ENCODE measurements at regions not wholly inside any gene's neighbourhood (a gene's known extent, or its start where the extent isn't known, plus 50 kb on each side); places are given as distances from the start of the nearest gene placed in this dataset.
"Not testable (repeated sequence)": the region's sequence is repeated elsewhere in the genome, so short reads cannot be mapped to it uniquely, and the experiment has no call there.

DNA sequence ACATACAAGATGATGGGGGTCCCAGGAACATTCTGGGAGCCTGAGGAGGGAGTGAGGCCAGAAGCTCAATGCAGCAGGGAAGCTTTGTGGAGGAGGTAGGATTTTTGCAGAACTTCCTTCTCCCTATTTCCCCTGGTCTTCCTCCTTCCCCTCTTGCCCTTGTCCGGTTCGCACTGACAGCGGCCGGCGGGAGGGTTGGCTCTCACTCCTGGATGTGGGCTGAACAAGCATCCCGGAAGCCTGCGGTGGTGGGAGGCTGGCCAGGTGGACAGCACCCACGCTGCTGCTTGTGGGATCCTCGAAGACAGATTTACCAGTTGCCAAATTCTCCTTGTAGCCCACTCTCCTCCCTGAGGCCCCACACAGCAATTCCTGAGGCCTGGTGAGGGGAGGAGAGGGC, 112.2 kb downstream of the KCNA5 start:
- Histone ChIP-seq H3K36me3 (ENCODE audit: control insufficient read depth, insufficient read depth, low read length) (no peaks in the 10 kb centered on the region), H3K27me3 (ENCODE audit: control insufficient read depth, insufficient read depth, low read length, poor library complexity, severe bottlenecking) (no peaks in the 10 kb centered on the region), H3K4me1 (ENCODE audit: control insufficient read depth, insufficient read depth, low read length) (peaks cover 10% of the 10 kb centered on the region), H3K27ac (ENCODE audit: insufficient read depth, low read depth, low read length, poor library complexity, severe bottlenecking) (no peak overlapping the region), H3K9me3 (ENCODE audit: control insufficient read depth, low read length) (no peaks in the 10 kb centered on the region), H3K4me3 (ENCODE audit: insufficient read depth, low read depth, low read length) (no peak overlapping the region)
- 87 to 89% methylated on average over 9 of the region's 9 CpGs for WGBS, 2 experiments

DNA sequence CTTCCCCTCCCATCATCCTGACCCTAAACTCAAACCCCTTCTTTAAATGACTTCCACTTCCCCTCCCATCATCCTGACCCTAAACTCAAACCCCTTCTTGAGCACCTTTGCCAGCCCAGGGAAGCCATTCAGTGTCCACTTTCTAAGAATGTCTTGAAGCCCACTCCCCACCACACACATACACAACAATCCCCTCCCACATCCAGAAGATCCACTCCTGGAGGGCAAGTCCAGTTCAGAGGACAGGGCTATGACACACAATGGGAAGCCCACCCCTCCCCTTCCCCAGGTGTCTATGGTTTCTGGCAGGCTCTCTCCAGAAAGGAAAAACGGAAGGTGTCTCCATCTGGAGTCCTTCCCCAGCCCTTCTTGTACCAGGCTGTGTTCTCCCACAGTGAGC, 117.1 kb downstream of the KCNA5 start:
- H3K4me3 ChIP-seq (ENCODE audit: insufficient read depth, low read depth, low read length): no peak overlapping the region
- H3K27me3 ChIP-seq (ENCODE audit: control insufficient read depth, insufficient read depth, low read length, poor library complexity, severe bottlenecking): no peaks in the 10 kb centered on the region
- 85 to 91% methylated on average over 1 of the region's 1 CpG for WGBS, 2 experiments
- no peaks in the 10 kb centered on the region for H3K36me3 ChIP-seq (ENCODE audit: control insufficient read depth, insufficient read depth, low read length)
- no peak overlapping the region for H3K27ac ChIP-seq (ENCODE audit: insufficient read depth, low read depth, low read length, poor library complexity, severe bottlenecking)
- no peaks in the 10 kb centered on the region for H3K9me3 ChIP-seq (ENCODE audit: control insufficient read depth, low read length)
- no peaks in the 10 kb centered on the region for H3K4me1 ChIP-seq (ENCODE audit: control insufficient read depth, insufficient read depth, low read length)

DNA sequence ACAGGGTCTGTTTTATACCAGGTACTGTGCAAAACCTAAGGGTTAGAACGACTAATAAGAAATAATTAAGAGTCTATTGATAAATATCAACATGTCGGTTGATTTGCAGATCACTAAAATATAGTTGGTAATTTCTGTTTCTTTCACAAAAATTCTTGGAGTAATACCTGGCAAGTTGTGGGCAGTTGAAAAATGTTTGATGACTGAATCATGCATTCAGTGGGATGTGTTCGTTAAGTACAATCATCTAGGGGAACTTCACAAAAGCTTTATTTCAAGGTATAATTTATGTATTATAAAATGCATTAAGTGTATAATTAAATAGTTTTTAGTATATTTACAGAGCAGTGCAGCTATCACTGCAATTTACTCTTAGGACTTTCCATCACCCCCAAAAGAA, 120.0 kb downstream of the KCNA5 start:
- 99 to 100% methylated on average over 1 to 3 of the region's 3 CpGs for WGBS, 2 experiments
- H3K36me3 ChIP-seq (ENCODE audit: control insufficient read depth, insufficient read depth, low read length): no peaks in the 10 kb centered on the region
- H3K4me1 ChIP-seq (ENCODE audit: control insufficient read depth, insufficient read depth, low read length): no peaks in the 10 kb centered on the region
- no peak overlapping the region for H3K4me3 ChIP-seq (ENCODE audit: insufficient read depth, low read depth, low read length)
- no peaks in the 10 kb centered on the region for H3K9me3 ChIP-seq (ENCODE audit: control insufficient read depth, low read length)
- no peak overlapping the region for H3K27ac ChIP-seq (ENCODE audit: insufficient read depth, low read depth, low read length, poor library complexity, severe bottlenecking)
- H3K27me3 ChIP-seq (ENCODE audit: control insufficient read depth, insufficient read depth, low read length, poor library complexity, severe bottlenecking): no peaks in the 10 kb centered on the region

DNA sequence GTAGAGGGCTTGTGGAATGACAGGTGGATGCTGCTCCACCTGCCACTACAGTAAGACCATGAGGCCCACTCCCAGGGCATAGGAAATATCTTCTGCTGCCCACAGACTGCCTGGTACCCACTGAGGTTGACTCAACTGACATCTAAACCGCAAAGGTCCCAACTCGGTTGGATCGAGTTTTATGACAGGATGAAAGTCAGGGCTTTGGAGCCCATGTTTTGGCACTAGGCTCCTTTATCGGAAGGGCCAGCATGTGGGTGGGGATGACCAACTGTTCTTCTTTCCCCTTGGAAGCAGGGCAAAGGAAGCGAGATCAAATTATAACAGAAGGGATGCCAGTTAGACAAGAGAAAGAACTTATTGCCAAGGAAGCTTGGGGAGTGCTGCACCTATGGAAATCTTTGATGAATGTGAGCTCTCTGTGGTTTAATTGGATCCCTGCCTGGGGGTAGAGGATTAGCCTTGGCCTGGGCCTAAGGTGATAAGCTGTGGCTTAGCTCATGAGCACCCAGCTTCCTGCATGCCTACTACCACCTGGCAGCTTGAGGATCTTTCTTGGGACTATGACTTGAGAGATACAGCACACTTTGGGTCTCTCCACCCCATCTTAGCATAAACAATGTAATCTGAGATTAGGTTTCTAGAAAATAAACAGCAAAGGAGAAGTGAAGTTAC, 121.8 kb downstream of the KCNA5 start:
- Histone ChIP-seq H3K4me3 (ENCODE audit: insufficient read depth, low read depth, low read length) (no peak overlapping the region), H3K27me3 (ENCODE audit: control insufficient read depth, insufficient read depth, low read length, poor library complexity, severe bottlenecking) (no peaks in the 10 kb centered on the region)
- 85% methylated on average over 5 of the region's 5 CpGs for WGBS, 2 experiments

DNA sequence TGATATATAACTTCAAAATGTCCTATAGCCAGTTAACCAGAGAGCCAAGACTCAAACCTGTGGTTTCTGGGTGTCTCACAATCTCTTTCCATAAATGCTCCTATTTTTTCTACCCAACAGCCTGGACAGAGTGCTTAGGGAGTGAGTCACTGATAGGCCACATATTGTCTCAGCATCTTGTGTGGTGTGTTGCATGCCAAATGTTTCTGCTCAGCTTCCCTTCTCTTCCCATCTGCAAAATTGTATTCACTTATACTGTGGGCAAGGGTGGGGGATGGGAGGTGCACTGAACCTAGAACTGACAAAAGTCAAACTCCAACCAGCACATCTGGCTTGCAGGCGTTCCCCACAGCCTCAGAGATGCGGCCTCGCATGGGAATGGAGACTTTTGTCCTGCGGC, 123.3 kb downstream of the KCNA5 start:
- no peaks in the 10 kb centered on the region for H3K36me3 ChIP-seq (ENCODE audit: control insufficient read depth, insufficient read depth, low read length)
- H3K4me1 ChIP-seq (ENCODE audit: control insufficient read depth, insufficient read depth, low read length): no peaks in the 10 kb centered on the region
- no peaks in the 10 kb centered on the region for H3K9me3 ChIP-seq (ENCODE audit: control insufficient read depth, low read length)
- no peak overlapping the region for H3K4me3 ChIP-seq (ENCODE audit: insufficient read depth, low read depth, low read length)
- H3K27me3 ChIP-seq (ENCODE audit: control insufficient read depth, insufficient read depth, low read length, poor library complexity, severe bottlenecking): no peaks in the 10 kb centered on the region
- no peak overlapping the region for H3K27ac ChIP-seq (ENCODE audit: insufficient read depth, low read depth, low read length, poor library complexity, severe bottlenecking)
- 89 to 95% methylated on average over 4 of the region's 4 CpGs for WGBS, 2 experiments

More for the DNA sequence above, 121.8 kb downstream of the KCNA5 start:
- no peaks in the 10 kb centered on the region for H3K9me3 ChIP-seq (ENCODE audit: control insufficient read depth, low read length)
- no peak overlapping the region for H3K27ac ChIP-seq (ENCODE audit: insufficient read depth, low read depth, low read length, poor library complexity, severe bottlenecking)
- no peaks in the 10 kb centered on the region for H3K36me3 ChIP-seq (ENCODE audit: control insufficient read depth, insufficient read depth, low read length)
- no peaks in the 10 kb centered on the region for H3K4me1 ChIP-seq (ENCODE audit: control insufficient read depth, insufficient read depth, low read length)

DNA sequence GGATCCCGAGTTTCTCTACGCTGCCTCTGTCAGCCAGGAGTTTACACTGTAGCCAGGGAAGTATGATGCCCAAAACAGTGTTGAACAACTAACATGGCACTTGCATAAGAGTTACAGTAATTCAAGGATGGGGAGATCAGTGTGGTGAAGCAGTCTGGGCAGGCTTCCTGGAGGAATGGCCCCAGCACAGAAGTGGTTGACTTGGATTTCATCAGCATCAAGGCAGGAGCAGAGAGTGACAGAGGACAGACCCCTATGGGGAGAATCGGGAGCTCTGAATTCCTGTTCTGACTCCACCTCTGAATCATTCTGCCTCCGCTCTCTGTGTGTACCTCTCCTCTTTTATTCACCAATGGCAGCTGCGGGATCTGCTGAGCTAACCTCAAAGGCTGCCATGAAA, 124.5 kb downstream of the KCNA5 start:
- 81 to 89% methylated on average over 5 of the region's 5 CpGs for WGBS, 2 experiments
- H3K4me1 ChIP-seq (ENCODE audit: control insufficient read depth, insufficient read depth, low read length): no peaks in the 10 kb centered on the region
- H3K36me3 ChIP-seq (ENCODE audit: control insufficient read depth, insufficient read depth, low read length): no peaks in the 10 kb centered on the region
- H3K27me3 ChIP-seq (ENCODE audit: control insufficient read depth, insufficient read depth, low read length, poor library complexity, severe bottlenecking): no peaks in the 10 kb centered on the region
- H3K27ac ChIP-seq (ENCODE audit: insufficient read depth, low read depth, low read length, poor library complexity, severe bottlenecking): no peak overlapping the region
- no peak overlapping the region for H3K4me3 ChIP-seq (ENCODE audit: insufficient read depth, low read depth, low read length)
- H3K9me3 ChIP-seq (ENCODE audit: control insufficient read depth, low read length): no peaks in the 10 kb centered on the region

DNA sequence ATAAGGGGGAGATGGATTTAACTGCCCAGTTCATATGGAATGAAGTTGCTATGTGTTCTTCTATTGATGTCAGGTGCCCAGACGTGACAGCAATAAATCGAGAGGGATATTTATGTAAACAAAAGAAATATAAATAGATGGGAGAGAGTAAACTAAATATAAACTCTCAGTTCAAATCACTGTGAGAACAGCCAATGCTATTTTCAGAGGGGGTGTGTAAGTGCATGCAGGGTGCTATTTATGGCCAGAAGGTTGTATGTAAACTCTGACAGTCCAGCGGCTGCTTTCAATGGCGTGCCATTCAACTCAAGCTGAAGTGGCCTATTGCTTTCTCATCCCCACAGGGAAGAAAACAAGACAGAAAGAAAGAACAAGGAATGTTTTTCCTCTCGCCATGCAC, 127.2 kb downstream of the KCNA5 start:
- no peaks in the 10 kb centered on the region for H3K36me3 ChIP-seq (ENCODE audit: control insufficient read depth, insufficient read depth, low read length)
- no peak overlapping the region for H3K27ac ChIP-seq (ENCODE audit: insufficient read depth, low read depth, low read length, poor library complexity, severe bottlenecking)
- WGBS, 2 experiments: 92 to 96% methylated on average over 3 to 5 of the region's 5 CpGs
- no peaks in the 10 kb centered on the region for H3K27me3 ChIP-seq (ENCODE audit: control insufficient read depth, insufficient read depth, low read length, poor library complexity, severe bottlenecking)
- no peaks in the 10 kb centered on the region for H3K4me1 ChIP-seq (ENCODE audit: control insufficient read depth, insufficient read depth, low read length)
- no peaks in the 10 kb centered on the region for H3K9me3 ChIP-seq (ENCODE audit: control insufficient read depth, low read length)
- H3K4me3 ChIP-seq (ENCODE audit: insufficient read depth, low read depth, low read length): no peak overlapping the region

DNA sequence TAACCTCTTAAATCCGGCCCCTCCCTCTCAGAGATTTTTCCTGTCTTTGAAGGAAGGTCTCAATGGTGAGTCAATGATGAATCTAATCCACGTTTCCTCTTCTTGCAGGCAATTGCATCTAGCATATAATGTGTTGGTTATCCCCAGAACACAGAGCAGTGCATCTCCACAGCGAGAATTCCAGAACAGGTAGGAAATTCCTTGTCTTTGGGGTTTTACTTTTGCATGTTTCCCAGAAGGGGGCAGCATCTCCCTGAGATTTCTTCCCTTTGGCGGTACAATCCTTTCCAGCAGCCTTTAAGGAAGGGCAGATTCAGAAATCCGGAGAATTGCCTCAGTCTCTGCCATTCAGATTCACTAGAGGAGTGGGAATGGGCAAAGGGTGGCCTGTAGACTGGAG, 128.0 kb downstream of the KCNA5 start:
- Histone ChIP-seq H3K36me3 (ENCODE audit: control insufficient read depth, insufficient read depth, low read length) (no peaks in the 10 kb centered on the region), H3K4me3 (ENCODE audit: insufficient read depth, low read depth, low read length) (no peak overlapping the region), H3K27ac (ENCODE audit: insufficient read depth, low read depth, low read length, poor library complexity, severe bottlenecking) (no peak overlapping the region), H3K9me3 (ENCODE audit: control insufficient read depth, low read length) (no peaks in the 10 kb centered on the region), H3K4me1 (ENCODE audit: control insufficient read depth, insufficient read depth, low read length) (no peaks in the 10 kb centered on the region), H3K27me3 (ENCODE audit: control insufficient read depth, insufficient read depth, low read length, poor library complexity, severe bottlenecking) (no peaks in the 10 kb centered on the region)
- WGBS, 2 experiments: 36 to 41% methylated on average over 5 of the region's 5 CpGs

DNA sequence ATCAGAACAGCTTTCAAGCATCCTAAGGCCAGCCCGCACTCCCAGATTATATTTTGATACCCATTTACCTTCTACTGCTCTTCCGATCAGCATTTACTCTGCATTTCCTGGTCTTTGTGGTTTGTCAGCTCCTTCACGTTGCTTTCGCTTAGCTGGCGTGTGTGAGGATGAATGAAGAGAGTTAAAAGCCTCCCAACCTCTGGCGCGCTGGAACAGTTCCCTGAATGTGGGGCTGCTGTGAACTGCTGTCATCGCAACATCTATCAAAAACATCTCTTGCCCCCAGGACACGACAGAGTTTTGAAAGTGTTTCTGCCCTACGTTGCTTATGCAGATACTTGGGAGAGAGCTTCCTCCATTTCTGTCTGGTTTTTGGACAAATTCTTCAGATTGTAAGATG, 129.2 kb downstream of the KCNA5 start:
- Histone ChIP-seq H3K4me1 (ENCODE audit: control insufficient read depth, insufficient read depth, low read length) (no peaks in the 10 kb centered on the region), H3K4me3 (ENCODE audit: insufficient read depth, low read depth, low read length) (no peak overlapping the region), H3K36me3 (ENCODE audit: control insufficient read depth, insufficient read depth, low read length) (no peaks in the 10 kb centered on the region), H3K27ac (ENCODE audit: insufficient read depth, low read depth, low read length, poor library complexity, severe bottlenecking) (no peak overlapping the region), H3K9me3 (ENCODE audit: control insufficient read depth, low read length) (no peaks in the 10 kb centered on the region), H3K27me3 (ENCODE audit: control insufficient read depth, insufficient read depth, low read length, poor library complexity, severe bottlenecking) (no peaks in the 10 kb centered on the region)
- 92 to 97% methylated on average over 10 of the region's 10 CpGs for whole genome bisulfite sequencing, 2 experiments

DNA sequence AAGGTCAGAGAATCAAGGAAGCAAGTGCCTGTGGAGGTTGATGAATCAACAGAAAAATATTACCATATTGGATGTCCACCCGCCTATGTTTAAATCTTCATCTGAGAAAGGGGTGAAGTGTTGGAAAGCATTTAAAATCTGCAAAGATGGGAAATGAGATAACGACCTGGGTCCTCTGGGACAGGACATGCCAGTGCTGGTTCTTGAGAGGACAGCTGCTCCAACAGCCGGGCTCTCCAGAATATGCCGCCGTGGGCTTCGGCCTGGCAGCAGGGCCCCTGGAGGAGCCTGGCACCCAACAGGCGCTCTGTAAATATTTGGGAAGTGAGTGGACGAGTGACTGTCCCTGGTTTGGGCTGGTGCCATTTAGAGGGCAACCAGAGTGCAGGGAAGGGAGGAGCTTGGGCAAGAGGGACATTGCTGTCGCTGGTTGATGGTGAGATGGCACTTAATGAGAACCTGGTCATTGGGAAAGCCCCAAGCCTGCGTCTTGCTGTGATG, 129.9 kb downstream of the KCNA5 start:
- 95 to 97% methylated on average over 10 of the region's 10 CpGs for WGBS, 2 experiments
- Histone ChIP-seq H3K4me3 (ENCODE audit: insufficient read depth, low read depth, low read length) (no peak overlapping the region), H3K27ac (ENCODE audit: insufficient read depth, low read depth, low read length, poor library complexity, severe bottlenecking) (no peak overlapping the region), H3K36me3 (ENCODE audit: control insufficient read depth, insufficient read depth, low read length) (no peaks in the 10 kb centered on the region), H3K27me3 (ENCODE audit: control insufficient read depth, insufficient read depth, low read length, poor library complexity, severe bottlenecking) (no peaks in the 10 kb centered on the region), H3K4me1 (ENCODE audit: control insufficient read depth, insufficient read depth, low read length) (no peaks in the 10 kb centered on the region), H3K9me3 (ENCODE audit: control insufficient read depth, low read length) (no peaks in the 10 kb centered on the region)

DNA sequence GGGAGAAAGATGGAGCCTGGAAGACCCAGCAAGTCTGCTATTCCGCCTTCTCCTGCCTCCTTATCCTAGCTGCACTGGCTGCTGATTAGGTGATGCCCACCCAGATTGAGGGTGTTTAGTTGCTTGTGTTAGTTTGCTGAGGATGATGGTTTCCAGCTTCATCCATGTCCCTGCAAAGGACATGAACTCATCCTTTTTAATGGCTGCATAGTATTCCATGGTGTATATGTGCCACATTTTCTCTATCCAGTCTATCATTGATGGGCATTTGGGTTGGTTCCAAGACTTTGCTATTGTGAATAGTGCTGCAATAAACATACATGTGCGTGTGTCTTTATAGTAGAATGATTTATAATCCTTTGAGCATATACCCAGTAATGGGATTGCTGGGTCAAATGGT, 131.7 kb downstream of the KCNA5 start:
- H3K4me3 ChIP-seq (ENCODE audit: insufficient read depth, low read depth, low read length); H3K36me3 ChIP-seq (ENCODE audit: control insufficient read depth, insufficient read depth, low read length); H3K27me3 ChIP-seq (ENCODE audit: control insufficient read depth, insufficient read depth, low read length, poor library complexity, severe bottlenecking); H3K27ac ChIP-seq (ENCODE audit: insufficient read depth, low read depth, low read length, poor library complexity, severe bottlenecking); H3K9me3 ChIP-seq (ENCODE audit: control insufficient read depth, low read length); H3K4me1 ChIP-seq (ENCODE audit: control insufficient read depth, insufficient read depth, low read length): not testable (repeated sequence)
- 94 to 98% methylated on average over 2 of the region's 2 CpGs for WGBS, 2 experiments

Data from ectodermal cell (in vitro differentiated cells).